K562 (cell line): ENCODE measurements at regions not wholly inside any gene's neighbourhood (a gene's known extent, or its start where the extent isn't known, plus 50 kb on each side); places are given as distances from the start of the nearest gene placed in this dataset.

Source experiments
- ATAC-seq: fragments of 200-7000 bp; cut with Tn5 transposase; 3 replicates; pipeline ENCODE4 v1.9.1; 2020; ENCODE audit warnings: moderate library complexity
- BruUV-seq: library from RNA; stranded (reverse); fragments of 400-500 nt; replicated peaks from 2 replicates; lab custom pipeline; 2021; lab: Mats Ljungman, UMichigan
- CTCF ChIA-PET: fragments of 300-600 bp; formaldehyde crosslinking; extraction: SDS; loops from one replicate; lab custom pipeline; 2021; ENCODE audit warnings: low intra/inter-chr PET ratio; lab: Yijun Ruan, JAX
- POLR2A ChIA-PET: fragments of 300-600, 350-650 bp; sonication (Branson Sonifier 250); formaldehyde crosslinking; extraction: SDS; loops from one replicate; lab custom pipeline; 2021; ENCODE audit warnings: antibody characterized with exemption, inconsistent platforms; lab: Yijun Ruan, JAX
- DNase-seq, 4 experiments: peaks; one replicate each; pipeline versions ENCODE4 v3.0.0 to v3.0.0-alpha.2; 2011 to 2018; ENCODE audit warnings: low spot score in 3 of 4, mixed read lengths in 3 of 4; ENCODE audit errors: extremely low read depth in 1 of 4
- FAIRE-seq: peaks from 2 replicates; lab custom pipeline; 2011; peaks lifted over from hg19 to GRCh38; lab: Jason Lieb, UNC
- H2AFZ ChIP-seq: 2 replicates; pipeline ENCODE4 v1.6.0; 2011; ENCODE audit warnings: low read depth, low read length, control low read depth, inconsistent platforms
- H3K27ac ChIP-seq: fragments of 200-600 bp; 3 replicates; pipeline ENCODE4 v1.8.0; 2011; ENCODE audit warnings: low read depth, mild to moderate bottlenecking, control low read depth, inconsistent platforms, low read length, moderate library complexity, mixed read lengths; ENCODE audit errors: extremely low read depth
- H3K27me3 ChIP-seq, 2 experiments: fragments of 300-600 bp in 1 of 2; 2 replicates in 1 of 2; 3 replicates in 1 of 2; pipeline versions ENCODE4 v1.6.0 to v1.8.0; 2011; ENCODE audit warnings: inconsistent platforms in 2 of 2, low read length in 2 of 2, mild to moderate bottlenecking in 1 of 2, mixed read lengths in 1 of 2, moderate library complexity in 1 of 2; ENCODE audit not compliant: control insufficient read depth in 2 of 2, insufficient read depth in 2 of 2
- H3K36me3 ChIP-seq: fragments of 300-600 bp; 3 replicates; pipeline ENCODE4 v1.8.0; 2011; ENCODE audit warnings: mild to moderate bottlenecking, low read length, inconsistent platforms; ENCODE audit not compliant: control insufficient read depth, insufficient read depth
- H3K4me1 ChIP-seq, 2 experiments: fragments of 200-600 bp in 1 of 2; replicated peaks in 1 of 2; 2 replicates in 1 of 2; 3 replicates in 1 of 2; pipeline versions ENCODE4 v1.5.1 to v1.8.0; 2011; ENCODE audit warnings: inconsistent platforms in 2 of 2, low read length in 2 of 2, mild to moderate bottlenecking in 1 of 2, mixed read lengths in 1 of 2, moderate library complexity in 1 of 2; ENCODE audit not compliant: control insufficient read depth in 2 of 2, insufficient read depth in 2 of 2
- H3K4me2 ChIP-seq: 2 replicates; pipeline ENCODE4 v1.6.1; 2011; ENCODE audit warnings: low read length, control low read depth, inconsistent platforms, mixed read lengths; ENCODE audit not compliant: insufficient read depth
- H3K4me3 ChIP-seq: fragments of 200-600 bp; sonication (generic), shearing (Covaris generic); 2 replicates; pipeline ENCODE4 v1.5.1; 2016; ENCODE audit warnings: control low read depth, inconsistent platforms
- H3K79me2 ChIP-seq: fragments of 200-600 bp; 3 replicates; pipeline ENCODE4 v1.8.0; 2011; ENCODE audit warnings: low read length, inconsistent platforms; ENCODE audit not compliant: control insufficient read depth, insufficient read depth
- H3K9ac ChIP-seq, 2 experiments: 2 replicates each; pipeline versions ENCODE4 v1.6.0 to v1.6.1; 2011; ENCODE audit warnings: low read depth in 2 of 2, low read length in 2 of 2, control low read depth in 1 of 2, inconsistent platforms in 1 of 2, mild to moderate bottlenecking in 1 of 2, mixed read lengths in 1 of 2; ENCODE audit not compliant: insufficient read depth in 1 of 2
- H3K9me1 ChIP-seq: one replicate; pipeline ENCODE4 v1.6.0; 2011; ENCODE audit warnings: inconsistent platforms, mild to moderate bottlenecking, low read length, moderate library complexity; ENCODE audit not compliant: control insufficient read depth, insufficient read depth
- H3K9me3 ChIP-seq: replicated peaks from 2 replicates; pipeline ENCODE4 v1.5.1; 2011; ENCODE audit warnings: low read depth, low read length, inconsistent platforms; ENCODE audit not compliant: control insufficient read depth, insufficient read depth
- H4K20me1 ChIP-seq: replicated peaks from 2 replicates; pipeline ENCODE4 v1.6.1; 2011; ENCODE audit warnings: low read length, inconsistent platforms, mixed read lengths; ENCODE audit not compliant: control insufficient read depth, insufficient read depth
- C11orf30 ChIP-seq: fragments of 450-650 bp; IDR thresholded peaks from 2 replicates; pipeline ENCODE4 v1.6.1; 2016; ENCODE audit warnings: low read depth, mild to moderate bottlenecking
- CHD1 ChIP-seq: fragments of 200-600 bp; sonication (generic); IDR thresholded peaks from one replicate; pipeline ENCODE4 v1.6.1; 2012; ENCODE audit warnings: mild to moderate bottlenecking, moderate library complexity, low read length, inconsistent platforms
- HMGN3 ChIP-seq: IDR thresholded peaks from 2 replicates; pipeline ENCODE4 v1.6.1; 2011; ENCODE audit warnings: borderline replicate concordance, low read depth, mild to moderate bottlenecking, mixed read lengths, low read length; ENCODE audit not compliant: insufficient read length; ENCODE audit errors: extremely low read depth
- IFI16 ChIP-seq: fragments of 250-450 bp; sonication (Bioruptor Pico); IDR thresholded peaks from 2 replicates; pipeline ENCODE4 v2.1.2; 2022; ENCODE audit warnings: mild to moderate bottlenecking, inconsistent platforms
- MCM5 ChIP-seq: fragments of 450-650 bp; IDR thresholded peaks from 2 replicates; pipeline ENCODE4 v1.6.1; 2016; ENCODE audit warnings: low read depth
- MTA3 ChIP-seq: fragments of 450-650 bp; formaldehyde crosslinking; IDR thresholded peaks from 2 replicates; pipeline ENCODE4 v1.6.1; 2017; ENCODE audit warnings: mild to moderate bottlenecking, borderline replicate concordance
- PCBP1 ChIP-seq: fragments of 200-400 bp; formaldehyde crosslinking; IDR thresholded peaks from 2 replicates; pipeline ENCODE4 v1.6.1; 2018; ENCODE audit warnings: mild to moderate bottlenecking, low read depth, low read length; ENCODE audit not compliant: poor library complexity, severe bottlenecking
- PYGO2 ChIP-seq: fragments of 450-650 bp; IDR thresholded peaks from 2 replicates; pipeline ENCODE4 v1.6.1; 2016; ENCODE audit warnings: mild to moderate bottlenecking, missing genetic modification characterization, moderate library complexity, missing compliant biosample characterization
- RFX1 ChIP-seq: fragments of 450-650 bp; IDR thresholded peaks from 2 replicates; pipeline ENCODE4 v1.6.1; 2016; ENCODE audit warnings: mild to moderate bottlenecking, moderate library complexity
- SMAD4 ChIP-seq: fragments of 250-450 bp; sonication (Bioruptor Pico); conservative IDR thresholded peaks from 2 replicates; pipeline ENCODE4 v1.8.0; 2021; ENCODE audit warnings: inconsistent platforms, mild to moderate bottlenecking, moderate library complexity
- STAT6 ChIP-seq: sonication (generic); formaldehyde crosslinking; IDR thresholded peaks from 2 replicates; pipeline ENCODE4 v1.8.1; 2023; ENCODE audit warnings: mild to moderate bottlenecking, missing genetic modification reagents
- ZC3H11A ChIP-seq: IDR thresholded peaks from 2 replicates; pipeline ENCODE4 v1.6.1; 2012; ENCODE audit warnings: low read depth, low read length, improper control_type of control experiment
- ZNF133 ChIP-seq: fragments of 250-450 bp; sonication (Bioruptor Pico); IDR thresholded peaks from 2 replicates; pipeline ENCODE4 v1.4.0; 2020; ENCODE audit warnings: mild to moderate bottlenecking
- ZNF655 ChIP-seq: fragments of 250-450 bp; sonication (Bioruptor Pico); IDR thresholded peaks from 2 replicates; pipeline ENCODE4 v1.5.0; 2021
- ZNF699 ChIP-seq: fragments of 250-450 bp; sonication (Bioruptor Pico); IDR thresholded peaks from 2 replicates; pipeline ENCODE4 v1.8.0; 2021; ENCODE audit warnings: mild to moderate bottlenecking, moderate library complexity; ENCODE audit not compliant: insufficient replicate concordance
- WGBS: fragments of 100-300 bp; shearing (Covaris generic); methylation state at CpG from one replicate; pipeline ENCODE4 v1.1.6; 2016; ENCODE audit warnings: low coverage, mixed read lengths; ENCODE audit not compliant: insufficient coverage; ENCODE audit errors: missing lambda C conversion rate; 5-methylcytosine and 5-hydroxymethylcytosine counted together
- in situ Hi-C: fragments of 300-500 bp; cut with MboI; formaldehyde crosslinking; loops from 4 replicates; pipeline ENCODE4 v1.15.0; 2018; ENCODE audit warnings: inconsistent platforms, mixed read lengths
- intact Hi-C: fragments of 100-400 bp; cut with micrococcal nuclease; formaldehyde crosslinking; loops from 2 replicates; pipeline ENCODE4 v1.14.2; 2022

- TF ChIP-seq HMGN3 (no peak), MCM5 (no peak), SMAD4 (CRISPR knock-in tag) (no peak), ZNF655 (CRISPR knock-in tag) (no peak), PYGO2 (no peak), ZC3H11A (no peak), STAT6 (CRISPR knock-in tag) (no peak), ZNF133 (no peak), MTA3 (no peak), CHD1 (no peak), RFX1 (no peak), IFI16 (no peak), PCBP1 (no peak), ZNF699 (CRISPR knock-in tag) (no peak), C11orf30 (no peak)
- TF ChIP-seq, all 486 proteins: peak for 0
- Histone ChIP-seq H3K36me3 (no peaks in the 10 kb centered on the region), H3K4me1 (no peaks in the 10 kb centered on the region), H3K9ac (no peak overlapping the region), H3K27ac (no peak overlapping the region), H3K79me2 (no peaks in the 10 kb centered on the region), H3K27me3 (no peaks in the 10 kb centered on the region), H3K9me3 (0 out of 2 replicates have a peak, but pooled peaks cover 1% of the 10 kb centered on the region), H3K4me3 (no peak overlapping the region), H3K9me1 (no peaks in the 10 kb centered on the region), H2AFZ (no peak overlapping the region), H4K20me1 (no peaks in the 10 kb centered on the region), H3K4me2 (no peak overlapping the region)
- WGBS: 0% methylated on average over 1 of the region's 1 CpG
- in situ Hi-C loops (no loop called here), intact Hi-C loops (no loop called here)
- no peak for ATAC-seq
- DNase-seq: no peak
- ChIA-PET CTCF (no interaction called here), POLR2A (no interaction called here)
- no TSS peak for BruUV-seq
- no peak for FAIRE-seq
These were observed 165.3 kb upstream of the FBN2 start for GRCh38 chr5:128703322-128703721.
